ENCODE measurements at regions not wholly inside any gene's neighbourhood (a gene's known extent, or its start where the extent isn't known, plus 50 kb on each side); places are given as distances from the start of the nearest gene placed in this dataset.

DNA sequence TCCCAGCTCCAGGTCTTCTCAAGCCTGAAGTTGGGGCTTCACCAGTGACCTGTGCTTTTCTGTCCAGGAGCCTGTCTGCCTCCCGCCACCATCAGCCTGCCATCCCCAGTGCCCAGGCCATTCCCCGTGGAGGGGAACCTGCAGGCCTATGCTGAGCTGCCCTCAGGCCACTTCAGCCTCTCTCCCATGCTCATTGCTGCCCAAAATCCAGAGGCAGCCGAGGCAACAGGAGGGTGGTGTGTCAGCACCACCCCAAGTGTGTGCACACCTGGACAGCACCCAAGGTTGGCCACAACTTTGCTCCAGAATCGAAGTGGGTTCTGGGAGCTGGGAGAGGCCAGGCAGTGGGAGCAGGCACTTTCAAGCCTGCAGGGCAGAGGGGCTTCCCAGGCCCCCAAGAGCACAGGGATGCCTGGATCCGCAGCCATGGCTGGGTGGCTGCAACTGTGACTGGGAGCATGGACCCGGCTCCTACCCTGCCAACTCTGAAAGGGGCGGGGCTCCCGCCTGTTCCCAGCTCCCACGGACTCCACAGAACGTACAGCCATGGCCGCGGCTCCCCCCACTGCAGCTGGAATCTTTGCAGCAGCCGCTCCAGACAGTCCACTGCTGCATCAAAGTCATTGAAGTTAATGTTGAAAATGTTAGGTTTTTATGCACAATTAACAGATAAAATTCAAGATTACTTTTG lies 1747.0 kb downstream of the OLFM4 start:
- TF ChIP-seq CTCF (IDR thresholded peaks at IDR 0.05) (no peak), POLR2A (IDR thresholded peaks at IDR 0.05) (no peak)
